ENCODE measurements at regions not wholly inside any gene's neighbourhood (a gene's known extent, or its start where the extent isn't known, plus 50 kb on each side); places are given as distances from the start of the nearest gene placed in this dataset.

- H2AFZ ChIP-seq (ENCODE audit: low read depth, low read length): no peak overlapping the region
- no peaks in the 10 kb centered on the region for H4K20me1 ChIP-seq (ENCODE audit: insufficient read depth, low read length)
- Mint-ChIP-seq H3K27me3 (ENCODE audit: low read depth, unreplicated experiment) (no peaks in the 10 kb centered on the region), H3K27ac (ENCODE audit: unreplicated experiment) (no peak overlapping the region), H3K4me3 (ENCODE audit: unreplicated experiment) (no peak overlapping the region), H3K9me3 (ENCODE audit: unreplicated experiment) (no peaks in the 10 kb centered on the region), H3K4me1 (ENCODE audit: low read depth, unreplicated experiment) (no peaks in the 10 kb centered on the region), H3K36me3 (ENCODE audit: low read depth, unreplicated experiment) (no peaks in the 10 kb centered on the region)
- H3K4me2 ChIP-seq (ENCODE audit: low read length): no peak overlapping the region
- H3K9me3 ChIP-seq (ENCODE audit: insufficient read depth, low read depth, low read length): no peaks in the 10 kb centered on the region
- no peak overlapping the region for H3K9ac ChIP-seq (ENCODE audit: low read length)
- FAIRE-seq (no peak), DNase-seq (ENCODE audit: low read depth) (peak; percentile 2)
- H3K36me3 ChIP-seq (ENCODE audit: insufficient read depth, low read length): no peaks in the 10 kb centered on the region
- no peaks in the 10 kb centered on the region for H3K79me2 ChIP-seq (ENCODE audit: insufficient read depth, low read length)
- H3K27me3 ChIP-seq (ENCODE audit: insufficient read depth, low read length): no peaks in the 10 kb centered on the region
- no peak overlapping the region for H3K4me3 ChIP-seq (ENCODE audit: insufficient read depth, low read depth, low read length)
- H3K27ac ChIP-seq (ENCODE audit: low read depth, low read length): no peak overlapping the region
- TF ChIP-seq EZH2 (IDR thresholded peaks at IDR 0.05; ENCODE audit: insufficient read depth, low read length) (no peak), CTCF (IDR thresholded peaks at IDR 0.05; ENCODE audit: insufficient read depth, low read depth, low read length) (no peak)
- H3K4me1 ChIP-seq (ENCODE audit: insufficient read depth, low read length): no peaks in the 10 kb centered on the region
Observed at GRCh38 chr4:66071911-66072310, 401.6 kb upstream of the EPHA5 start.

GRCh38 chr4:66062921-66063320, 392.6 kb upstream of the EPHA5 start:
- Mint-ChIP-seq H3K27ac (ENCODE audit: unreplicated experiment) (no peak overlapping the region), H3K4me1 (ENCODE audit: low read depth, unreplicated experiment) (peaks cover 7% of the 10 kb centered on the region), H3K4me3 (ENCODE audit: unreplicated experiment) (no peak overlapping the region), H3K27me3 (ENCODE audit: low read depth, unreplicated experiment) (no peaks in the 10 kb centered on the region), H3K36me3 (ENCODE audit: low read depth, unreplicated experiment) (no peaks in the 10 kb centered on the region), H3K9me3 (ENCODE audit: unreplicated experiment) (no peaks in the 10 kb centered on the region)
- H3K4me1 ChIP-seq (ENCODE audit: insufficient read depth, low read length): no peaks in the 10 kb centered on the region
- no peaks in the 10 kb centered on the region for H3K36me3 ChIP-seq (ENCODE audit: insufficient read depth, low read length)
- H3K4me3 ChIP-seq (ENCODE audit: insufficient read depth, low read depth, low read length): no peak overlapping the region
- no peak overlapping the region for H3K27ac ChIP-seq (ENCODE audit: low read depth, low read length)
- TF ChIP-seq EZH2 (IDR thresholded peaks at IDR 0.05; ENCODE audit: insufficient read depth, low read length): no peak
- TF ChIP-seq CTCF (IDR thresholded peaks at IDR 0.05; ENCODE audit: insufficient read depth, low read depth, low read length): no peak
- no peaks in the 10 kb centered on the region for H3K27me3 ChIP-seq (ENCODE audit: insufficient read depth, low read length)
- no peaks in the 10 kb centered on the region for H3K9me3 ChIP-seq (ENCODE audit: insufficient read depth, low read depth, low read length)
- H4K20me1 ChIP-seq (ENCODE audit: insufficient read depth, low read length): no peaks in the 10 kb centered on the region
- H3K4me2 ChIP-seq (ENCODE audit: low read length): no peak overlapping the region
- FAIRE-seq: no peak
- no peaks in the 10 kb centered on the region for H3K79me2 ChIP-seq (ENCODE audit: insufficient read depth, low read length)
- no peak overlapping the region for H3K9ac ChIP-seq (ENCODE audit: low read length)
- DNase-seq (ENCODE audit: low read depth): no peak
- H2AFZ ChIP-seq (ENCODE audit: low read depth, low read length): no peak overlapping the region

- Histone ChIP-seq H3K9ac (ENCODE audit: low read length) (no peak overlapping the region), H2AFZ (ENCODE audit: low read depth, low read length) (peak overlapping the region; percentile 1), H3K27ac (ENCODE audit: low read depth, low read length) (no peak overlapping the region), H3K9me3 (ENCODE audit: insufficient read depth, low read depth, low read length) (no peaks in the 10 kb centered on the region), H4K20me1 (ENCODE audit: insufficient read depth, low read length) (no peaks in the 10 kb centered on the region), H3K4me1 (ENCODE audit: insufficient read depth, low read length) (no peaks in the 10 kb centered on the region), H3K4me3 (ENCODE audit: insufficient read depth, low read depth, low read length) (no peak overlapping the region), H3K36me3 (ENCODE audit: insufficient read depth, low read length) (no peaks in the 10 kb centered on the region), H3K27me3 (ENCODE audit: insufficient read depth, low read length) (no peaks in the 10 kb centered on the region), H3K4me2 (ENCODE audit: low read length) (peak overlapping the region; percentile 55), H3K79me2 (ENCODE audit: insufficient read depth, low read length) (no peaks in the 10 kb centered on the region)
- Mint-ChIP-seq H3K36me3 (ENCODE audit: low read depth, unreplicated experiment) (no peaks in the 10 kb centered on the region), H3K9me3 (ENCODE audit: unreplicated experiment) (no peaks in the 10 kb centered on the region), H3K27ac (ENCODE audit: unreplicated experiment) (no peak overlapping the region), H3K27me3 (ENCODE audit: low read depth, unreplicated experiment) (no peaks in the 10 kb centered on the region), H3K4me3 (ENCODE audit: unreplicated experiment) (no peak overlapping the region), H3K4me1 (ENCODE audit: low read depth, unreplicated experiment) (peaks cover 7% of the 10 kb centered on the region)
- DNase-seq (ENCODE audit: low read depth) (peak; percentile 27), FAIRE-seq (no peak)
- TF ChIP-seq EZH2 (IDR thresholded peaks at IDR 0.05; ENCODE audit: insufficient read depth, low read length) (no peak), CTCF (IDR thresholded peaks at IDR 0.05; ENCODE audit: insufficient read depth, low read depth, low read length) (no peak)
Observed at GRCh38 chr4:66062044-66062443, 391.8 kb upstream of the EPHA5 start.

Measured in astrocyte (in vitro differentiated cells and primary cell).